Panc1 (cell line): ENCODE measurements at regions not wholly inside any gene's neighbourhood (a gene's known extent, or its start where the extent isn't known, plus 50 kb on each side); places are given as distances from the start of the nearest gene placed in this dataset.
A peak's percentile ranks its signal among the peaks of the same experiment; 100 is the strongest.

Source experiments
- ATAC-seq: fragments of 200-7000 bp; cut with Tn5 transposase; 2 replicates; pipeline ENCODE4 v1.9.1; 2020; ENCODE audit warnings: mild to moderate bottlenecking, moderate library complexity
- BruUV-seq: library from RNA; stranded (reverse); fragments of 400-500 nt; replicated peaks from 2 replicates; lab custom pipeline; 2021; lab: Mats Ljungman, UMichigan
- CTCF ChIA-PET: fragments of 300-600 bp; sonication (Branson Sonifier 250); formaldehyde crosslinking; loops from one replicate; lab custom pipeline; 2022; ENCODE audit warnings: antibody characterized with exemption; lab: Charles Lee
- POLR2A ChIA-PET: fragments of 300-600 bp; sonication (Branson Sonifier 250); formaldehyde crosslinking; loops from one replicate; lab custom pipeline; 2022; ENCODE audit warnings: antibody characterized with exemption; lab: Charles Lee
- DNase-seq: peaks from one replicate; pipeline ENCODE4 v3.0.0-alpha.2; 2010; ENCODE audit warnings: low read depth, low spot score
- H3K27ac ChIP-seq: 2 replicates; pipeline ENCODE4 v1.5.1; 2011; ENCODE audit warnings: mild to moderate bottlenecking, low read length, inconsistent platforms
- H3K27me3 ChIP-seq: fragments of 200-500 bp; sonication (Bioruptor generic); 2 replicates; pipeline ENCODE4 v1.6.0; 2014; ENCODE audit warnings: low read length, inconsistent platforms; ENCODE audit not compliant: control insufficient read depth, insufficient read depth
- H3K36me3 ChIP-seq: fragments of 200-500 bp; sonication (Bioruptor generic); 2 replicates; pipeline ENCODE4 v1.5.1; 2014; ENCODE audit warnings: inconsistent platforms, mild to moderate bottlenecking, low read length, moderate library complexity; ENCODE audit not compliant: control insufficient read depth, insufficient read depth
- H3K4me1 ChIP-seq: 2 replicates; pipeline ENCODE4 v1.5.1; 2011; ENCODE audit warnings: inconsistent platforms, mild to moderate bottlenecking, low read length, moderate library complexity; ENCODE audit not compliant: control insufficient read depth, insufficient read depth
- H3K4me3 ChIP-seq, 2 experiments: 2 replicates each; pipeline ENCODE4 v1.5.1; 2011 to 2012; ENCODE audit warnings: low read depth in 2 of 2, low read length in 2 of 2, mild to moderate bottlenecking in 2 of 2, inconsistent platforms in 1 of 2, moderate library complexity in 1 of 2
- H3K9me3 ChIP-seq: fragments of 200-500 bp; sonication (Bioruptor generic); 2 replicates; pipeline ENCODE4 v1.5.1; 2014; ENCODE audit warnings: low read depth, mild to moderate bottlenecking, inconsistent platforms, low read length, moderate library complexity; ENCODE audit not compliant: control insufficient read depth, insufficient read depth
- POLR2AphosphoS5 ChIP-seq: IDR thresholded peaks from 2 replicates; pipeline ENCODE4 v1.6.1; 2012; ENCODE audit warnings: mild to moderate bottlenecking, low read depth, low read length, moderate library complexity
- SIN3A ChIP-seq: IDR thresholded peaks from 2 replicates; pipeline ENCODE4 v1.6.1; 2012; ENCODE audit warnings: low read depth, mild to moderate bottlenecking, low read length, moderate library complexity, borderline replicate concordance; ENCODE audit not compliant: insufficient read depth
- TCF7L2 ChIP-seq: IDR thresholded peaks from 2 replicates; pipeline ENCODE4 v1.6.1; 2011; ENCODE audit warnings: mild to moderate bottlenecking, low read depth, low read length, inconsistent platforms
- in situ Hi-C: cut with HindIII; loops from 2 replicates; pipeline ENCODE4 v1.10.0; 2016; ENCODE audit warnings: low sequenced_read_pairs, low pct_unique_long_range_greater_than_20kb
- intact Hi-C: fragments of 100-400 bp; cut with micrococcal nuclease; formaldehyde crosslinking; loops from one replicate; pipeline ENCODE4 v1.10.0; 2022; ENCODE audit not compliant: unreplicated experiment
- TF ChIP-seq, protein P1 (sequence below): fragments of 450-650 bp; IDR thresholded peaks from 2 replicates; pipeline ENCODE4 v1.5.1; 2017; ENCODE audit warnings: mild to moderate bottlenecking
- TF ChIP-seq, protein P2 (sequence below), 2 experiments: IDR thresholded peaks; 2 replicates each; pipeline ENCODE4 v1.6.1; 2011 to 2012; ENCODE audit warnings: low read depth in 2 of 2, control low read depth in 1 of 2, low read length in 1 of 2, mild to moderate bottlenecking in 1 of 2, moderate library complexity in 1 of 2; ENCODE audit not compliant: insufficient read depth in 1 of 2

- TF ChIP-seq POLR2AphosphoS5, result no peak
- TF ChIP-seq, protein P1, sequence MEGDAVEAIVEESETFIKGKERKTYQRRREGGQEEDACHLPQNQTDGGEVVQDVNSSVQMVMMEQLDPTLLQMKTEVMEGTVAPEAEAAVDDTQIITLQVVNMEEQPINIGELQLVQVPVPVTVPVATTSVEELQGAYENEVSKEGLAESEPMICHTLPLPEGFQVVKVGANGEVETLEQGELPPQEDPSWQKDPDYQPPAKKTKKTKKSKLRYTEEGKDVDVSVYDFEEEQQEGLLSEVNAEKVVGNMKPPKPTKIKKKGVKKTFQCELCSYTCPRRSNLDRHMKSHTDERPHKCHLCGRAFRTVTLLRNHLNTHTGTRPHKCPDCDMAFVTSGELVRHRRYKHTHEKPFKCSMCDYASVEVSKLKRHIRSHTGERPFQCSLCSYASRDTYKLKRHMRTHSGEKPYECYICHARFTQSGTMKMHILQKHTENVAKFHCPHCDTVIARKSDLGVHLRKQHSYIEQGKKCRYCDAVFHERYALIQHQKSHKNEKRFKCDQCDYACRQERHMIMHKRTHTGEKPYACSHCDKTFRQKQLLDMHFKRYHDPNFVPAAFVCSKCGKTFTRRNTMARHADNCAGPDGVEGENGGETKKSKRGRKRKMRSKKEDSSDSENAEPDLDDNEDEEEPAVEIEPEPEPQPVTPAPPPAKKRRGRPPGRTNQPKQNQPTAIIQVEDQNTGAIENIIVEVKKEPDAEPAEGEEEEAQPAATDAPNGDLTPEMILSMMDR, result no peak
- TF ChIP-seq, protein P2, sequence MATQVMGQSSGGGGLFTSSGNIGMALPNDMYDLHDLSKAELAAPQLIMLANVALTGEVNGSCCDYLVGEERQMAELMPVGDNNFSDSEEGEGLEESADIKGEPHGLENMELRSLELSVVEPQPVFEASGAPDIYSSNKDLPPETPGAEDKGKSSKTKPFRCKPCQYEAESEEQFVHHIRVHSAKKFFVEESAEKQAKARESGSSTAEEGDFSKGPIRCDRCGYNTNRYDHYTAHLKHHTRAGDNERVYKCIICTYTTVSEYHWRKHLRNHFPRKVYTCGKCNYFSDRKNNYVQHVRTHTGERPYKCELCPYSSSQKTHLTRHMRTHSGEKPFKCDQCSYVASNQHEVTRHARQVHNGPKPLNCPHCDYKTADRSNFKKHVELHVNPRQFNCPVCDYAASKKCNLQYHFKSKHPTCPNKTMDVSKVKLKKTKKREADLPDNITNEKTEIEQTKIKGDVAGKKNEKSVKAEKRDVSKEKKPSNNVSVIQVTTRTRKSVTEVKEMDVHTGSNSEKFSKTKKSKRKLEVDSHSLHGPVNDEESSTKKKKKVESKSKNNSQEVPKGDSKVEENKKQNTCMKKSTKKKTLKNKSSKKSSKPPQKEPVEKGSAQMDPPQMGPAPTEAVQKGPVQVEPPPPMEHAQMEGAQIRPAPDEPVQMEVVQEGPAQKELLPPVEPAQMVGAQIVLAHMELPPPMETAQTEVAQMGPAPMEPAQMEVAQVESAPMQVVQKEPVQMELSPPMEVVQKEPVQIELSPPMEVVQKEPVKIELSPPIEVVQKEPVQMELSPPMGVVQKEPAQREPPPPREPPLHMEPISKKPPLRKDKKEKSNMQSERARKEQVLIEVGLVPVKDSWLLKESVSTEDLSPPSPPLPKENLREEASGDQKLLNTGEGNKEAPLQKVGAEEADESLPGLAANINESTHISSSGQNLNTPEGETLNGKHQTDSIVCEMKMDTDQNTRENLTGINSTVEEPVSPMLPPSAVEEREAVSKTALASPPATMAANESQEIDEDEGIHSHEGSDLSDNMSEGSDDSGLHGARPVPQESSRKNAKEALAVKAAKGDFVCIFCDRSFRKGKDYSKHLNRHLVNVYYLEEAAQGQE (IDR thresholded peaks at IDR 0.05; ENCODE audit: insufficient read depth in 1 of 2, low read depth in 2 of 2, low read length in 1 of 2), result no peak
- TF ChIP-seq SIN3A, result no peak
- TF ChIP-seq TCF7L2, result no peak
- ChIA-PET CTCF (no interaction called here), POLR2A (no interaction called here)
- DNase-seq (no peak), ATAC-seq (no peak)
- Histone ChIP-seq H3K9me3 (no peaks in the 10 kb centered on the region), H3K27ac (peak overlapping the region; percentile 69), H3K4me3 (no peak overlapping the region), H3K36me3 (peaks cover 7% of the 10 kb centered on the region), H3K4me1 (peaks cover 61% of the 10 kb centered on the region), H3K27me3 (no peaks in the 10 kb centered on the region)
- in situ Hi-C loops, result no loop called here
- intact Hi-C loops, result no loop called here
- BruUV-seq, result TSS peak; percentile 19
Observed at GRCh38 chr17:77294761-77295160, 154.0 kb downstream of the SEC14L1 start.

GRCh38 chr17:77295241-77295853 is 154.6 kb downstream of the SEC14L1 start:
- H3K36me3 ChIP-seq, result peaks cover 7% of the 10 kb centered on the region
- DNase-seq (no peak), ATAC-seq (no peak)
- no TSS peak for BruUV-seq
- peak overlapping the region; percentile 69 for H3K27ac ChIP-seq
- intact Hi-C loops, result no loop called here
- in situ Hi-C loops, result no loop called here
- ChIA-PET POLR2A (interaction anchor here (0.7 kb wide), 1 partner anchor 124 kb away, joined by 3 read pairs; no protein-coding TSS in a partner anchor), CTCF (interaction anchor here (0.5 kb wide), 1 partner anchor 19 kb away, joined by 7 read pairs; no protein-coding TSS in a partner anchor)
- H3K9me3 ChIP-seq, result no peaks in the 10 kb centered on the region
- TF ChIP-seq POLR2AphosphoS5 (no peak), TCF7L2 (no peak), SIN3A (no peak)
- TF ChIP-seq, protein P2 (IDR thresholded peaks at IDR 0.05; ENCODE audit: insufficient read depth in 1 of 2, low read depth in 2 of 2, low read length in 1 of 2), result no peak
- TF ChIP-seq, protein P1, result no peak
- peaks cover 62% of the 10 kb centered on the region for H3K4me1 ChIP-seq
- H3K4me3 ChIP-seq, result no peak overlapping the region
- no peaks in the 10 kb centered on the region for H3K27me3 ChIP-seq
